Stomach smooth muscle (tissue), 2 donors: ENCODE measurements at regions not wholly inside any gene's neighbourhood (a gene's known extent, or its start where the extent isn't known, plus 50 kb on each side); places are given as distances from the start of the nearest gene placed in this dataset.

ENCODE experiments used
- H3K27ac ChIP-seq: one replicate; pipeline ENCODE4 v1.7.0; 2013; ENCODE audit warnings: mild to moderate bottlenecking, low read length, inconsistent platforms
- H3K27me3 ChIP-seq, 2 donors: one replicate each; pipeline ENCODE4 v1.7.0; 2013; ENCODE audit warnings: low read length in 2 of 2; ENCODE audit not compliant: insufficient read depth in 2 of 2, control insufficient read depth in 1 of 2
- H3K36me3 ChIP-seq, 2 donors: one replicate each; pipeline ENCODE4 v1.7.0; 2013; ENCODE audit warnings: low read length in 2 of 2; ENCODE audit not compliant: control insufficient read depth in 2 of 2, insufficient read depth in 2 of 2
- H3K4me1 ChIP-seq: one replicate; pipeline ENCODE4 v1.7.0; 2013; ENCODE audit warnings: low read length; ENCODE audit not compliant: control insufficient read depth, insufficient read depth
- H3K4me3 ChIP-seq, 2 donors: one replicate each; pipeline ENCODE4 v1.7.0; 2013; ENCODE audit warnings: low read length in 2 of 2
- H3K9ac ChIP-seq, 2 donors: one replicate each; pipeline ENCODE4 v1.7.0; 2013; ENCODE audit warnings: low read length in 2 of 2, mild to moderate bottlenecking in 1 of 2
- H3K9me3 ChIP-seq, 2 donors: one replicate each; pipeline ENCODE4 v1.7.0; 2013; ENCODE audit warnings: low read length in 2 of 2; ENCODE audit not compliant: control insufficient read depth in 2 of 2
- donor health status: healthy.
- donor health status: Pancreatic carcinoma.

GRCh38 chr10:33725430-33725829 is 391.0 kb upstream of the NRP1 start:
- H3K9ac ChIP-seq, result no peak overlapping the region
- H3K27ac ChIP-seq, result no peak overlapping the region
- H3K9me3 ChIP-seq, result peaks cover 0 to under 1% of the 10 kb centered on the region in 2 donors
- H3K4me3 ChIP-seq, result no peak overlapping the region
- H3K36me3 ChIP-seq, result no peaks in the 10 kb centered on the region
- H3K27me3 ChIP-seq, result no peaks in the 10 kb centered on the region
- no peaks in the 10 kb centered on the region for H3K4me1 ChIP-seq

GRCh38 chr10:33723181-33723580 is 388.7 kb upstream of the NRP1 start:
- H3K9me3 ChIP-seq, result peaks cover 0 to 4% of the 10 kb centered on the region in 2 donors
- no peaks in the 10 kb centered on the region for H3K27me3 ChIP-seq
- no peaks in the 10 kb centered on the region for H3K4me1 ChIP-seq
- H3K4me3 ChIP-seq, result no peak overlapping the region
- no peaks in the 10 kb centered on the region for H3K36me3 ChIP-seq
- H3K9ac ChIP-seq, result no peak overlapping the region
- no peak overlapping the region for H3K27ac ChIP-seq

GRCh38 chr10:33722067-33722466 is 387.6 kb upstream of the NRP1 start:
- no peaks in the 10 kb centered on the region for H3K27me3 ChIP-seq
- peaks cover 0 to 4% of the 10 kb centered on the region in 2 donors for H3K9me3 ChIP-seq
- no peak overlapping the region for H3K27ac ChIP-seq
- H3K36me3 ChIP-seq, result no peaks in the 10 kb centered on the region
- no peak overlapping the region for H3K4me3 ChIP-seq
- H3K9ac ChIP-seq, result no peak overlapping the region
- H3K4me1 ChIP-seq, result no peaks in the 10 kb centered on the region

- Histone ChIP-seq H3K4me1 (no peaks in the 10 kb centered on the region), H3K4me3 (no peak overlapping the region), H3K27me3 (no peaks in the 10 kb centered on the region), H3K9ac (no peak overlapping the region), H3K9me3 (peaks cover 0 to 4% of the 10 kb centered on the region in 2 donors), H3K36me3 (no peaks in the 10 kb centered on the region), H3K27ac (no peak overlapping the region)
Observed at GRCh38 chr10:33721509-33721908, 387.0 kb upstream of the NRP1 start.

- H3K9me3 ChIP-seq, result peaks cover 0 to 4% of the 10 kb centered on the region in 2 donors
- H3K27ac ChIP-seq, result no peak overlapping the region
- H3K4me1 ChIP-seq, result no peaks in the 10 kb centered on the region
- no peaks in the 10 kb centered on the region for H3K36me3 ChIP-seq
- peaks cover 0 to 3% of the 10 kb centered on the region in 2 donors for H3K27me3 ChIP-seq
- H3K4me3 ChIP-seq, result no peak overlapping the region
- H3K9ac ChIP-seq, result no peak overlapping the region
Observed at GRCh38 chr10:33720161-33720560, 385.7 kb upstream of the NRP1 start.

- H3K4me3 ChIP-seq, result no peak overlapping the region
- H3K9me3 ChIP-seq, result peaks cover 0 to 4% of the 10 kb centered on the region in 2 donors
- H3K9ac ChIP-seq, result no peak overlapping the region
- H3K36me3 ChIP-seq, result no peaks in the 10 kb centered on the region
- H3K4me1 ChIP-seq, result no peaks in the 10 kb centered on the region
- H3K27me3 ChIP-seq, result peaks cover 0 to 3% of the 10 kb centered on the region in 2 donors
- H3K27ac ChIP-seq, result no peak overlapping the region
Observed at GRCh38 chr10:33719005-33719703, 384.7 kb upstream of the NRP1 start.

- Histone ChIP-seq H3K36me3 (no peaks in the 10 kb centered on the region), H3K4me3 (no peak overlapping the region), H3K27ac (no peak overlapping the region), H3K27me3 (peaks cover 0 to 3% of the 10 kb centered on the region in 2 donors), H3K9ac (no peak overlapping the region), H3K4me1 (no peaks in the 10 kb centered on the region), H3K9me3 (peaks cover 0 to 4% of the 10 kb centered on the region in 2 donors)
Observed at GRCh38 chr10:33716501-33717267, 382.2 kb upstream of the NRP1 start.

GRCh38 chr10:33715303-33715975 is 381.0 kb upstream of the NRP1 start:
- Histone ChIP-seq H3K27ac (no peak overlapping the region), H3K27me3 (peaks cover 0 to 3% of the 10 kb centered on the region in 2 donors), H3K9ac (no peak overlapping the region), H3K4me3 (no peak overlapping the region), H3K36me3 (no peaks in the 10 kb centered on the region), H3K4me1 (no peaks in the 10 kb centered on the region), H3K9me3 (peaks cover 0 to 3% of the 10 kb centered on the region in 2 donors)

GRCh38 chr10:33712825-33713224 is 378.4 kb upstream of the NRP1 start:
- Histone ChIP-seq H3K27me3 (peaks cover 0 to 3% of the 10 kb centered on the region in 2 donors), H3K4me3 (no peak overlapping the region), H3K9me3 (no peaks in the 10 kb centered on the region), H3K27ac (no peak overlapping the region), H3K36me3 (no peaks in the 10 kb centered on the region), H3K9ac (no peak overlapping the region), H3K4me1 (no peaks in the 10 kb centered on the region)

- no peaks in the 10 kb centered on the region for H3K4me1 ChIP-seq
- H3K9ac ChIP-seq, result no peak overlapping the region
- no peak overlapping the region for H3K4me3 ChIP-seq
- no peaks in the 10 kb centered on the region for H3K9me3 ChIP-seq
- H3K27ac ChIP-seq, result no peak overlapping the region
- no peaks in the 10 kb centered on the region for H3K36me3 ChIP-seq
- no peaks in the 10 kb centered on the region for H3K27me3 ChIP-seq
Observed at GRCh38 chr10:33710006-33710405, 375.5 kb upstream of the NRP1 start.
